B cell (primary cell): ENCODE measurements at regions not wholly inside any gene's neighbourhood (a gene's known extent, or its start where the extent isn't known, plus 50 kb on each side); places are given as distances from the start of the nearest gene placed in this dataset.

Source experiments
- EZH2 ChIP-seq: IDR thresholded peaks from 2 replicates; pipeline ENCODE4 v1.6.1; 2012; ENCODE audit warnings: borderline replicate concordance, low read depth, mild to moderate bottlenecking, moderate library complexity, low read length; ENCODE audit not compliant: insufficient read depth, poor library complexity, severe bottlenecking
- TF ChIP-seq, protein P1 (sequence below): fragments of 200-600 bp; IDR thresholded peaks from one replicate; pipeline ENCODE4 v1.8.0; 2022; ENCODE audit warnings: antibody characterized with exemption, mild to moderate bottlenecking

DNA sequence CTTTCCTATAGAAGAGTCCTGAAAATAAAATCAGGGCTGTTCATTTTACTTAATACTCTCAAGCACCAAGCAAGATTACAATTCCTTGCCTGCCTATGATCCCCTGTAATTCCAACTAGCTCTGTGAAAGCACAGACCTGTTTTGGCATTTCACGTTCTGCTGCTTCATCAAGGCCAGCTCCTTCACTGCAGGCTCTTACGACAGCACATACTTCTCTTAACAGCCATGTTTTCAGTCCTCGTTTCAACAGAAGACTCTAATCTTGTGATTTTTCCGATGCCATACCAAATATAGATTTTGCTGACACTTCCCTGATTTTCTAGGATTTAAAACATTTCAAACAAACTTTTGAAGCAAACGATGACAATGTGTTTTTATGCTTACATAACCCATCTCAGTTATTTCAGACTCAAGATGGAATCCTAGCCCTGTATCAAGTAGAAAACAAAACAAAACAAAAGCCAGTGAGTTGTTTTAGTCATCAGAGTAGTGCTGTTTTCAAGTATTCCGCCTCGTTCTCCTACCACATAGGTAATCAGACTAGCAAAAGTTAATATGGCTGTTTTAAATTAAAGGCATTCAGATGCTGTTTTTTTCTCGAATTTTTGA, 616.5 kb upstream of the CITED2 start:
- TF ChIP-seq, protein P1, sequence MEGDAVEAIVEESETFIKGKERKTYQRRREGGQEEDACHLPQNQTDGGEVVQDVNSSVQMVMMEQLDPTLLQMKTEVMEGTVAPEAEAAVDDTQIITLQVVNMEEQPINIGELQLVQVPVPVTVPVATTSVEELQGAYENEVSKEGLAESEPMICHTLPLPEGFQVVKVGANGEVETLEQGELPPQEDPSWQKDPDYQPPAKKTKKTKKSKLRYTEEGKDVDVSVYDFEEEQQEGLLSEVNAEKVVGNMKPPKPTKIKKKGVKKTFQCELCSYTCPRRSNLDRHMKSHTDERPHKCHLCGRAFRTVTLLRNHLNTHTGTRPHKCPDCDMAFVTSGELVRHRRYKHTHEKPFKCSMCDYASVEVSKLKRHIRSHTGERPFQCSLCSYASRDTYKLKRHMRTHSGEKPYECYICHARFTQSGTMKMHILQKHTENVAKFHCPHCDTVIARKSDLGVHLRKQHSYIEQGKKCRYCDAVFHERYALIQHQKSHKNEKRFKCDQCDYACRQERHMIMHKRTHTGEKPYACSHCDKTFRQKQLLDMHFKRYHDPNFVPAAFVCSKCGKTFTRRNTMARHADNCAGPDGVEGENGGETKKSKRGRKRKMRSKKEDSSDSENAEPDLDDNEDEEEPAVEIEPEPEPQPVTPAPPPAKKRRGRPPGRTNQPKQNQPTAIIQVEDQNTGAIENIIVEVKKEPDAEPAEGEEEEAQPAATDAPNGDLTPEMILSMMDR, result no peak
- no peak for TF ChIP-seq EZH2
